Cardiac fibroblast (primary cell): ENCODE measurements at regions not wholly inside any gene's neighbourhood (a gene's known extent, or its start where the extent isn't known, plus 50 kb on each side); places are given as distances from the start of the nearest gene placed in this dataset.
"Not testable (repeated sequence)": the region's sequence is repeated elsewhere in the genome, so short reads cannot be mapped to it uniquely, and the experiment has no call there.

Source experiments
- DNase-seq, 2 donors: peaks; one replicate each; pipeline versions ENCODE4 v3.0.0 to v3.0.0-alpha.2; 2010; ENCODE audit warnings: low read depth in 2 of 2
- H3K4me3 ChIP-seq, 2 donors: replicated peaks in 1 of 2; 1 replicate in 1 of 2; 2 replicates in 1 of 2; pipeline ENCODE4 v1.5.1; 2011; ENCODE audit warnings: low read depth in 2 of 2, low read length in 2 of 2, mild to moderate bottlenecking in 2 of 2, moderate library complexity in 1 of 2
- CTCF ChIP-seq: IDR thresholded peaks from one replicate; pipeline ENCODE4 v1.5.1; 2011; ENCODE audit warnings: low read depth, mild to moderate bottlenecking, low read length, inconsistent platforms

- DNase-seq, result no peak
- H3K4me3 ChIP-seq, result no peak overlapping the region
- no peak for TF ChIP-seq CTCF
Observed at GRCh38 chr5:62896121-62896893, 317.7 kb downstream of the LRRC70 start.

- peak in 1 of 2 donors; percentile 1 for DNase-seq
- no peak for TF ChIP-seq CTCF
- H3K4me3 ChIP-seq, result no peak overlapping the region
Observed at GRCh38 chr5:62886603-62887315, 308.1 kb downstream of the LRRC70 start.

GRCh38 chr5:62837330-62837729, 258.7 kb downstream of the LRRC70 start:
- DNase-seq, result not testable (repeated sequence)

GRCh38 chr5:62829604-62829986, 251.0 kb downstream of the LRRC70 start:
- H3K4me3 ChIP-seq, result no peak overlapping the region
- no peak for TF ChIP-seq CTCF
- DNase-seq, result no peak

More at GRCh38 chr5:62837330-62837729, 258.7 kb downstream of the LRRC70 start:
- H3K4me3 ChIP-seq, result not testable (repeated sequence)

GRCh38 chr5:62828742-62829603, 250.4 kb downstream of the LRRC70 start:
- no peak for DNase-seq
- TF ChIP-seq CTCF, result no peak
- no peak overlapping the region for H3K4me3 ChIP-seq

GRCh38 chr5:62825623-62826220, 247.1 kb downstream of the LRRC70 start:
- H3K4me3 ChIP-seq, result no peak overlapping the region
- DNase-seq, result no peak
- TF ChIP-seq CTCF, result no peak
